ENCODE measurements at regions not wholly inside any gene's neighbourhood (a gene's known extent, or its start where the extent isn't known, plus 50 kb on each side); places are given as distances from the start of the nearest gene placed in this dataset.

GRCh38 chr11:23313001-23313400 is 452.7 kb upstream of the CCDC179 start:
- no peak overlapping the region for H3K4me3 ChIP-seq
- ATAC-seq: no peak

GRCh38 chr11:23314162-23314561 is 453.9 kb upstream of the CCDC179 start:
- 42 to 48% (median 46%) methylated on average over 3 of the region's 3 CpGs for WGBS, 4 donors
- no peak for TF ChIP-seq POLR2A (IDR thresholded peaks at IDR 0.05)
- no peak for ATAC-seq
- no peaks in the 10 kb centered on the region for H3K4me1 ChIP-seq
- no peak overlapping the region for H3K4me3 ChIP-seq
- peaks cover 0 to 16% (median 0%) of the 10 kb centered on the region in 12 donors for H3K9me3 ChIP-seq
- H3K27ac ChIP-seq: no peak overlapping the region
- intact Hi-C loops (cut with DNase I): no loop called here
- H3K27me3 ChIP-seq: no peaks in the 10 kb centered on the region
- DNase-seq: no peak
- H3K36me3 ChIP-seq: no peaks in the 10 kb centered on the region

More at GRCh38 chr11:23313001-23313400, 452.7 kb upstream of the CCDC179 start:
- Histone ChIP-seq H3K9me3 (peaks cover 0 to 13% (median 0%) of the 10 kb centered on the region in 12 donors), H3K27me3 (no peaks in the 10 kb centered on the region), H3K4me1 (no peaks in the 10 kb centered on the region), H3K27ac (no peak overlapping the region), H3K36me3 (no peaks in the 10 kb centered on the region)
- no peak for DNase-seq
- intact Hi-C loops (cut with DNase I): no loop called here
- TF ChIP-seq POLR2A (IDR thresholded peaks at IDR 0.05): no peak
- TF ChIP-seq CTCF (IDR thresholded peaks at IDR 0.05): no peak
- WGBS, 4 donors: 52 to 69% (median 68%) methylated on average over 1 of the region's 1 CpG

GRCh38 chr11:23315286-23315685 is 455.0 kb upstream of the CCDC179 start:
- Histone ChIP-seq H3K36me3 (no peaks in the 10 kb centered on the region), H3K4me1 (no peaks in the 10 kb centered on the region), H3K9me3 (peaks cover 0 to 26% (median 0%) of the 10 kb centered on the region in 12 donors), H3K27ac (no peak overlapping the region), H3K27me3 (no peaks in the 10 kb centered on the region), H3K4me3 (no peak overlapping the region)
- no peak for ATAC-seq
- 54 to 95% (median 80%) methylated on average over 3 of the region's 3 CpGs for WGBS, 4 donors
- TF ChIP-seq CTCF (IDR thresholded peaks at IDR 0.05): no peak
- no peak for TF ChIP-seq POLR2A (IDR thresholded peaks at IDR 0.05)
- intact Hi-C loops (cut with DNase I): no loop called here
- DNase-seq: no peak

GRCh38 chr11:23317816-23318215 is 457.5 kb upstream of the CCDC179 start:
- no peaks in the 10 kb centered on the region for H3K4me1 ChIP-seq
- ATAC-seq (no peak), DNase-seq (no peak)
- intact Hi-C loops (cut with DNase I): no loop called here
- H3K27ac ChIP-seq: no peak overlapping the region
- peaks cover 0 to 26% (median 4%) of the 10 kb centered on the region in 12 donors for H3K9me3 ChIP-seq
- TF ChIP-seq CTCF (IDR thresholded peaks at IDR 0.05) (no peak), POLR2A (IDR thresholded peaks at IDR 0.05) (no peak)
- H3K4me3 ChIP-seq: no peak overlapping the region
- H3K27me3 ChIP-seq: no peaks in the 10 kb centered on the region
- no peaks in the 10 kb centered on the region for H3K36me3 ChIP-seq
- WGBS, 4 donors: 82 to 89% (median 86%) methylated on average over 1 of the region's 1 CpG

- Histone ChIP-seq H3K36me3 (no peaks in the 10 kb centered on the region), H3K4me3 (no peak overlapping the region), H3K9me3 (peaks cover 0 to 26% (median 4%) of the 10 kb centered on the region in 12 donors), H3K27me3 (no peaks in the 10 kb centered on the region), H3K4me1 (no peaks in the 10 kb centered on the region), H3K27ac (no peak overlapping the region)
- TF ChIP-seq POLR2A (IDR thresholded peaks at IDR 0.05) (no peak), CTCF (IDR thresholded peaks at IDR 0.05) (no peak)
- 62 to 80% (median 70%) methylated on average over 1 of the region's 1 CpG for WGBS, 4 donors
- intact Hi-C loops (cut with DNase I): no loop called here
- DNase-seq (no peak), ATAC-seq (no peak)
These were observed 458.4 kb upstream of the CCDC179 start for GRCh38 chr11:23318670-23319069.
